ENCODE measurements at regions not wholly inside any gene's neighbourhood (a gene's known extent, or its start where the extent isn't known, plus 50 kb on each side); places are given as distances from the start of the nearest gene placed in this dataset.

- no peaks in the 10 kb centered on the region for H3F3A ChIP-seq (ENCODE audit: insufficient read depth, low read length, poor library complexity, severe bottlenecking)
- H3K9me2 ChIP-seq (ENCODE audit: insufficient read depth, low read length): no peaks in the 10 kb centered on the region
- H3K9me3 ChIP-seq (ENCODE audit: low read length): no peaks in the 10 kb centered on the region
- H4K20me1 ChIP-seq (ENCODE audit: insufficient read depth): no peaks in the 10 kb centered on the region
- no peak overlapping the region for H3K4me2 ChIP-seq (ENCODE audit: low read length)
- H3K27ac ChIP-seq (ENCODE audit: low read length): no peak overlapping the region
- no peak for TF ChIP-seq MXI1 (conservative IDR thresholded peaks at IDR 0.05; ENCODE audit: poor library complexity, severe bottlenecking)
- TF ChIP-seq, protein P1, sequence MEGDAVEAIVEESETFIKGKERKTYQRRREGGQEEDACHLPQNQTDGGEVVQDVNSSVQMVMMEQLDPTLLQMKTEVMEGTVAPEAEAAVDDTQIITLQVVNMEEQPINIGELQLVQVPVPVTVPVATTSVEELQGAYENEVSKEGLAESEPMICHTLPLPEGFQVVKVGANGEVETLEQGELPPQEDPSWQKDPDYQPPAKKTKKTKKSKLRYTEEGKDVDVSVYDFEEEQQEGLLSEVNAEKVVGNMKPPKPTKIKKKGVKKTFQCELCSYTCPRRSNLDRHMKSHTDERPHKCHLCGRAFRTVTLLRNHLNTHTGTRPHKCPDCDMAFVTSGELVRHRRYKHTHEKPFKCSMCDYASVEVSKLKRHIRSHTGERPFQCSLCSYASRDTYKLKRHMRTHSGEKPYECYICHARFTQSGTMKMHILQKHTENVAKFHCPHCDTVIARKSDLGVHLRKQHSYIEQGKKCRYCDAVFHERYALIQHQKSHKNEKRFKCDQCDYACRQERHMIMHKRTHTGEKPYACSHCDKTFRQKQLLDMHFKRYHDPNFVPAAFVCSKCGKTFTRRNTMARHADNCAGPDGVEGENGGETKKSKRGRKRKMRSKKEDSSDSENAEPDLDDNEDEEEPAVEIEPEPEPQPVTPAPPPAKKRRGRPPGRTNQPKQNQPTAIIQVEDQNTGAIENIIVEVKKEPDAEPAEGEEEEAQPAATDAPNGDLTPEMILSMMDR (IDR thresholded peaks at IDR 0.05; ENCODE audit: poor library complexity, severe bottlenecking): no peak
- TF ChIP-seq EZH2 (IDR thresholded peaks at IDR 0.05; ENCODE audit: borderline replicate concordance, insufficient read depth, low read length, poor library complexity, severe bottlenecking): no peak
- TF ChIP-seq POLR2AphosphoS5 (IDR thresholded peaks at IDR 0.05): no peak
- TF ChIP-seq EP300 (conservative IDR thresholded peaks at IDR 0.05; ENCODE audit: poor library complexity, severe bottlenecking): no peak
- TF ChIP-seq TAF1 (IDR thresholded peaks at IDR 0.05; ENCODE audit: low read depth): no peak
- TF ChIP-seq RAD21 (conservative IDR thresholded peaks at IDR 0.05): no peak
- TF ChIP-seq SMC3 (conservative IDR thresholded peaks at IDR 0.05; ENCODE audit: poor library complexity): no peak
- TF ChIP-seq, protein P2, sequence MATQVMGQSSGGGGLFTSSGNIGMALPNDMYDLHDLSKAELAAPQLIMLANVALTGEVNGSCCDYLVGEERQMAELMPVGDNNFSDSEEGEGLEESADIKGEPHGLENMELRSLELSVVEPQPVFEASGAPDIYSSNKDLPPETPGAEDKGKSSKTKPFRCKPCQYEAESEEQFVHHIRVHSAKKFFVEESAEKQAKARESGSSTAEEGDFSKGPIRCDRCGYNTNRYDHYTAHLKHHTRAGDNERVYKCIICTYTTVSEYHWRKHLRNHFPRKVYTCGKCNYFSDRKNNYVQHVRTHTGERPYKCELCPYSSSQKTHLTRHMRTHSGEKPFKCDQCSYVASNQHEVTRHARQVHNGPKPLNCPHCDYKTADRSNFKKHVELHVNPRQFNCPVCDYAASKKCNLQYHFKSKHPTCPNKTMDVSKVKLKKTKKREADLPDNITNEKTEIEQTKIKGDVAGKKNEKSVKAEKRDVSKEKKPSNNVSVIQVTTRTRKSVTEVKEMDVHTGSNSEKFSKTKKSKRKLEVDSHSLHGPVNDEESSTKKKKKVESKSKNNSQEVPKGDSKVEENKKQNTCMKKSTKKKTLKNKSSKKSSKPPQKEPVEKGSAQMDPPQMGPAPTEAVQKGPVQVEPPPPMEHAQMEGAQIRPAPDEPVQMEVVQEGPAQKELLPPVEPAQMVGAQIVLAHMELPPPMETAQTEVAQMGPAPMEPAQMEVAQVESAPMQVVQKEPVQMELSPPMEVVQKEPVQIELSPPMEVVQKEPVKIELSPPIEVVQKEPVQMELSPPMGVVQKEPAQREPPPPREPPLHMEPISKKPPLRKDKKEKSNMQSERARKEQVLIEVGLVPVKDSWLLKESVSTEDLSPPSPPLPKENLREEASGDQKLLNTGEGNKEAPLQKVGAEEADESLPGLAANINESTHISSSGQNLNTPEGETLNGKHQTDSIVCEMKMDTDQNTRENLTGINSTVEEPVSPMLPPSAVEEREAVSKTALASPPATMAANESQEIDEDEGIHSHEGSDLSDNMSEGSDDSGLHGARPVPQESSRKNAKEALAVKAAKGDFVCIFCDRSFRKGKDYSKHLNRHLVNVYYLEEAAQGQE (IDR thresholded peaks at IDR 0.05; ENCODE audit: borderline replicate concordance): no peak
- H3K36me3 ChIP-seq (ENCODE audit: insufficient read depth, low read length): no peaks in the 10 kb centered on the region
- no peak overlapping the region for H3K4me3 ChIP-seq (ENCODE audit: low read length)
- H3K79me2 ChIP-seq (replicated peaks; ENCODE audit: insufficient read depth, low read length): no peaks in the 10 kb centered on the region
- H2AFZ ChIP-seq (ENCODE audit: low read depth, low read length): no peak overlapping the region
- H3K9ac ChIP-seq (ENCODE audit: low read length): no peak overlapping the region
- no peaks in the 10 kb centered on the region for H3K27me3 ChIP-seq (ENCODE audit: insufficient read depth, low read depth, low read length)
Observed at GRCh38 chr7:133191787-133192186, 61.1 kb upstream of the EXOC4 start.

DNA sequence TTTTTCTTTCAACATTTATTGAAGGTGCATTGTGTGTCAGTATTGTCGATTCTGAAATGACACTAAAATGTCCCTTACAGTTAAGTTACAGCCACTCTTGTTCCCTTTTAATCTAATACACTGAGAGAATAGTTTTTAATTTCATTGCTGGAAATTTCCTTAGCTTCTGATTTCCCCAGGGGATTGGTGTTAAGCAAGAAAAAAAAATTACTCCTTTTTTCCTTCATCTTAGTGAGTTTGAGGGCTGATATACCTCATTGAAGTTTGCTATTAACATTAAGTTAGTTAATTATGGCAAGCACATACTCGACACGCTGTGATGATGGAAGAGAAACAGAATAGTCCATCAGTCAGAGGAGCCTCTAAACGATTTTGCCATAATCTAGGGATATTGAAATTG is 57.0 kb upstream of the EXOC4 start:
- Histone ChIP-seq H3K27me3 (ENCODE audit: insufficient read depth, low read depth, low read length) (no peaks in the 10 kb centered on the region), H3K79me2 (replicated peaks; ENCODE audit: insufficient read depth, low read length) (no peaks in the 10 kb centered on the region), H3K9me3 (ENCODE audit: low read length) (no peaks in the 10 kb centered on the region), H3K9me2 (ENCODE audit: insufficient read depth, low read length) (no peaks in the 10 kb centered on the region), H3K27ac (ENCODE audit: low read length) (no peak overlapping the region), H3K36me3 (ENCODE audit: insufficient read depth, low read length) (no peaks in the 10 kb centered on the region), H2AFZ (ENCODE audit: low read depth, low read length) (no peak overlapping the region), H3K4me3 (ENCODE audit: low read length) (no peak overlapping the region), H4K20me1 (ENCODE audit: insufficient read depth) (no peaks in the 10 kb centered on the region), H3F3A (ENCODE audit: insufficient read depth, low read length, poor library complexity, severe bottlenecking) (no peaks in the 10 kb centered on the region), H3K4me2 (ENCODE audit: low read length) (no peak overlapping the region), H3K9ac (ENCODE audit: low read length) (no peak overlapping the region)
- TF ChIP-seq TAF1 (IDR thresholded peaks at IDR 0.05; ENCODE audit: low read depth) (no peak), MXI1 (conservative IDR thresholded peaks at IDR 0.05; ENCODE audit: poor library complexity, severe bottlenecking) (no peak), EZH2 (IDR thresholded peaks at IDR 0.05; ENCODE audit: borderline replicate concordance, insufficient read depth, low read length, poor library complexity, severe bottlenecking) (no peak), EP300 (conservative IDR thresholded peaks at IDR 0.05; ENCODE audit: poor library complexity, severe bottlenecking) (no peak), SMC3 (conservative IDR thresholded peaks at IDR 0.05; ENCODE audit: poor library complexity) (no peak), POLR2AphosphoS5 (IDR thresholded peaks at IDR 0.05) (no peak), RAD21 (conservative IDR thresholded peaks at IDR 0.05) (no peak)
- TF ChIP-seq, protein P1 (IDR thresholded peaks at IDR 0.05; ENCODE audit: poor library complexity, severe bottlenecking): no peak
- TF ChIP-seq, protein P2 (IDR thresholded peaks at IDR 0.05; ENCODE audit: borderline replicate concordance): no peak

Data from neural cell (in vitro differentiated cells).